GM19463 (cell line): ENCODE measurements at regions not wholly inside any gene's neighbourhood (a gene's known extent, or its start where the extent isn't known, plus 50 kb on each side); places are given as distances from the start of the nearest gene placed in this dataset.

Experiments
- ATAC-seq: cut with Tn5 transposase; IDR thresholded peaks from one replicate; pipeline ENCODE4 v1.9.1; 2021; ENCODE audit warnings: mild to moderate bottlenecking, moderate library complexity; ENCODE audit not compliant: unreplicated experiment

DNA sequence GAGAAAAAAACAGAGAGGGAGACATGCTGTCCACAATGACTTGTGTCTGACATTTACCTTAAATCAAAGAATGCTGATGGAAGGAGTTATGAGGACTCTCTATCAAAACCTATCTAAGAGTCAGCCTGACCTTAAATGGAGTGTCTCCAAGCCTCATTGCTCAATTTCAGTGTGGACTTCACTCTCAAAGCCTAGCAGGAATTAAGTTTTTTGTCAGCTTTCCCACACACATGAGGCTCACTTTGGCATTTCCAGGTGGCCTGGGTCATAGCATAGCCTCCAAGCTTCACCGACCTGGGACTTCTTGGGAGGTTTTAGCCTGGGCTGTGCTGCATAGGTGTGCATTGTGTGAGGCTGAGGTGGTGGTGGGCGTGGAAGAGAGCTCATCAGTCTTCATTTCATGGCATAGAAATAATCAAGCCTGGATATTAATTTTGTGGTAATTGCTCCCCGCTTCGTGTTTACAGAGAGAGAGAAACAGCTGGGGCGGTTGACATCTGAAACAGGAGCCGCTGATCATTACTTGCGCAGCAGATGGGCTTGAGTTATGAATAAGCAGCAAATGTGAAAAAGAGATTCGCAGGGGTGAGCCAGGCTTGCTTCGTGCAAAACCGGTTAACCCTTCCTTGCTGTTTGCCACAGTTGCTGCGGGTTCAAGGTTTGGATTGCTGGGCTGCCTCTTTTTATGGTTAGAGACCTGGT is 647.8 kb downstream of the INHBA start:
- ATAC-seq: no peak

DNA sequence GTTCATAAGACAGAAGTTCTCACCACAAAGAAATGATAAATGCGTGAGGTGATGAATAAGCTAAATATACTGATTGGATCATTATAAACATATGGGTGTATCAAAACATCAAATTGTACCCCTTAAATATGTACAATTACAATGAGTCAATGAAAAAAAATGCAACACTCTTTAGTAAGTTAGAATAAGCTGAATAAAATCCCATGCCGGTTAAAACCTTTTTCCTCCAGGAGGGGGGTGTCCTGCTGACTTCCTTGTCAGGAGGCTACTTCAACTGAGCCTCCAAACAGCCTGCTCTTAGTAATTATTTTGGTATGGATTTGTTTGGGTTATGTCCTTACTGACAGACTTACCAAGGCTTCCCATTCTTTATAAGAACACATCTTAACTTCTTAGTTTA is 649.1 kb downstream of the INHBA start:
- ATAC-seq: no peak

DNA sequence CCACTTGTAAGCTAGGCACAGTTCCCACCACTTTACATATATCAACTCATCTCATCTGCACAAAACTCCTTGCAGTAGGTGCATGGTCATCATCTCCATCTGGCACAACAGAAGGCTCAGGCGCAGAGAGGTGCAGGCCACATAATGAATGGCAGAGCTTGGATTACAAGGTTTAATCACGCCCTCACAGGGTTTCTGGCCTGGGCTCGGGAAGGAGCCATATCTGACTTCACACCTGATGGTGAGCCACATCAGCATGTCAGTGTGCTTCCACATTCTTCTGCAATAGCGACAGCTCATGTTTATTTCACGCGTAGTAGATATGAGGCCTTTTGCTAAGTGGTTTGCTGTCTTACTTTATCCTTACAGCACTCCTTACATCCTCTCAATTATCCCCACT is 650.2 kb downstream of the INHBA start:
- no peak for ATAC-seq

DNA sequence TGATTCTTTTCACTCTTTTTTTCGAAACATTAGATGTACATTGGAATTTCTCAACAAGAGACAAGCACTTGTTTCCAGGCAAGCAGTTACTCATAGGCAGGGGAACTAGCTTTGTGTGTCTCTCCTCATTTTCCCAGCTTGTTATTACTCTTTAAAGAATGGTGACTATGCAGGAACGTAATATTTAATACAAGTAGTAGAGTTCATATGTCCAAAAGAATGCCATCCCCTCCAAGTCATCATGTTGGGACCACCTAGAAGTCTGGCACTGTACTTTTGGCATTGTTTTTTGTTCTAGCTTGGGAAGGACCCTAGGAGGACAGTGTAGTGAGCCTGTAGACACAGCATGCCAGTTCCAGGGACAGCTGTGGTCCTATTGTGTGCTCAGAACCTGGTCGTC is 650.7 kb downstream of the INHBA start:
- ATAC-seq: no peak

DNA sequence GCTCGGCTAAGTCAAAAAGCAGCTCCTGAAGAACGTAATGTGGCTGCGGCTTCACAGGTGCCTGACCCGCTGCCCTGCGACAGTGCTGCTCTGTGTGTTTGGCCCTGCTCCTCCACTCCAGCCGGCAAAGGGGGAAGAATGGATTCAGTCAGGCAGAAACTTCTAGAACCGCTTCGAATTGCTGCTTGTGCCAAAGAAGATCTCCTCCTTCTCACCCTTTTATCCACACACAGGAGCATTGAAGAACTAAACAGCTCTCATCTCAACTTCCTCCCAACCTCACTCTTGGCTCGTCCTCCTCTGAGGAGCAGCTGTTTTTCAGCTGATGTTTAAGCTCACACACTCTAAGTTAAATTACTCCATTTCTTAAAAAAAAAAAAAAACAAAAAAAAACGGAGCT is 651.4 kb downstream of the INHBA start:
- ATAC-seq: no peak

DNA sequence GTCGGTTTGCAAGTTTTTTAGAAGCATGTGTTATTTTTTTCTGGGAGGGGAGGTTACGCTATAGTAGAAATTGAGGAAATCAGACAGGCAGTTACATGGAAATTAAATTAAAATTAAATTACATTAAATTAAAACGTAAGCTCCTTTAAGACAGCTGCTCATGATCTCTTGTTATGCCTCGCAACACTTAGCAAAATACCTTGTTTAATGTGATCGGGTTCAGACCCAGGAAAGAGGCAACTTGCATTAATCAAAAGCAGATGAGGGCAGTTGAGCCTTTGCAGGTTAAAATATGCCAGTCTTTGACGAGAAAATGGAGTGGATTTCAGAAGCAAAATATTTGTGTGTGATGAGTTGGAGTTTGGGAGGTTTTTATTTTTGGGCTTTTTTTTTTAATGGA is 651.8 kb downstream of the INHBA start:
- no peak for ATAC-seq

DNA sequence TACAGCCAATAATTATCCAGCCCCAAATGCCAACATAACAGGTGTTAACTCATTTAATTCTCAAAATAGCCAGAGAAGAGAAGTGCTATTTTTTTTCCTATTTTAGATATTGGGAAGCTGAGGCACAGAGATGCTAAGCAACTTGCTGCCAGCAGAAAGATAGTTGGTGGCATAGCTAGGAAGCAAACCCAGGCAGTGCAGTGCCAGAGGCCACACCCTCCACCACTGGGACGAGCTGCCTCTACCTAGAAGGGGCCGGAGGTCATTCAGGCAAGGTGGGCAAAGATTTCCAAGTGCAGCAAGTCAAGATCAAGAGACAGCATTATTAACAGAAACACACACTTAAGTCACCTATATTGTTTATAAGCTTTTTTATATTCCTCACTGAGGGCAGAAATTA is 654.1 kb downstream of the INHBA start:
- ATAC-seq: no peak

DNA sequence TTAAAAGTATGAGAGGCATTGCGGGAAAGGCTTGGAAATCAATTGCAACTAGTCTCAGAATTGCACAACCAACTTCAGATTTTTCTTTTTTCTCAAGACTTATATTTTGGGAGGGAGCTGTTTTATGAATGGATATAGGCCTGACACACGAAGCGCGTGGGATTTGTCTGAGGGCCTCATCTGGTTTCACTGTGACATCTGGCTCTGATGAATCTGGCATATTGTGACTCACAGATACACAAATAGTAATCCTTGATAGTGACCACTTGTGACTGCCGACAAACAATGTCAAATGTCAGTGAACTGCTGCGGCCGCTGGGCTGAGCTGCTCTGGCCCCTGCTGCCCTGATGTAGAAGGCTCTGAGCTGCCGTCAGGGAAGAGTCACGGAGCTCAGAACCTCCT is 655.1 kb downstream of the INHBA start:
- ATAC-seq: no peak

DNA sequence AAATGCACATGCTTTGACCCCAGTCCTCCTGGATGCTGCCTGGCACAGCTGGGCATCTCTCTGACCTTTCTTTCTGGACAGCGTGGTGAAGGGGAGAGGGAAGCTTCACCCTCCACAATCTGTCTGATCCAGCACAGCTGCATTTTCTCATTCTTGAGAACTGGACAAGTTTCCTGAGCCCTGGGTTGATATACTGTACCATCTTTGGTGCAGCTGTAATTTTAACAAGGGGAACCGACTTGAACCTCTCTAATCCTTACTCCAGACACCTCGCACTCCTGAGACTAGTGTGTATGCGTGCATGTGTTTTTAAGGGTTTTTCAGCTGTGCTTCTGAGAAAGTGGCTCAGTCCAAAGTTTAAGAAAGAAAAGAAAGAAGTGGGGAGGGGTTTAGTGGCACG is 655.7 kb downstream of the INHBA start:
- ATAC-seq: no peak

DNA sequence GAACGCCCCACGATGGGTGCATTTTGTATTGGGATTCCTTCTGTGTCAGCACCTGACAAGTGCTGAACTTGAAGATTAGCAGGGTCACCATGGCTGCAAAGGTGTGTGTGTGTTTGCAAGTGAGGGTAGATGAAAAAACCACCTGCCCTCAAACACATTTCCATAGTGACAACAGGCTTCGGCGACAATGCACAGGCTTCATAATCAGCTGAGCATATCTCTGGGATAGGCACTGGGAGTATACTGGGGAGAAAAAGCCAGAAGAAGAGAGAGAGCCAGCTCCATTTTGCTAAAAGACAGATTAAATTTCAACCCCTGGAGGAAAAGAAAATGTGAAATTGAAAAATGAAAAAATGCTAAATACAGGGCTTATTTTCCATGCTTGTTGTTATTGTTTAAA is 656.1 kb downstream of the INHBA start:
- ATAC-seq: no peak

DNA sequence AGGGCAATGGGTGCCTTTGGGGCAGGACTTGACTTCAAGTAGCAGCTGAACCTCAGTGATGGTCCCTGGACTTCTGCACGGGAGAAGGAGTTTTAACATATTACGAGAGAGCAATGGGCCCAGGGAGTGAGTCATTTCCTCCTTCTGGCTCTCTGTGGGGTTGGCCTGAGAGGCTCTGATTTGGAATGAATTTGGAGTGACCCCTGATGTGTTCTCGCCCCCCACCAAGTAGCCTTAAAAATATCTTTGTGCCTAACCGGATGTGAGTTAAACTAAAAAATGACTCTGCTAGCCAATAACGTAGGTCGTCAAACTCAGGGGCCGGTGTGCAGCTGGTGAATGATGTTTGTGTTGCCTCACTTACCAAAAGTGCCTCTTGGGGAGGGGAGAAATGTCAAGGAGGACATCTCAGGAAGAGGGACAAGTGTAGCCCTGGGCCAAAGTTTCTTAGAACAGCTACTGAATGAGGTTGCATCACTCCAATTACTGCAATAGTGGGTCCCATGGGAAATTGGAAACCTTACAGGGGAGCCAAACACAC is 656.6 kb downstream of the INHBA start:
- ATAC-seq: no peak

DNA sequence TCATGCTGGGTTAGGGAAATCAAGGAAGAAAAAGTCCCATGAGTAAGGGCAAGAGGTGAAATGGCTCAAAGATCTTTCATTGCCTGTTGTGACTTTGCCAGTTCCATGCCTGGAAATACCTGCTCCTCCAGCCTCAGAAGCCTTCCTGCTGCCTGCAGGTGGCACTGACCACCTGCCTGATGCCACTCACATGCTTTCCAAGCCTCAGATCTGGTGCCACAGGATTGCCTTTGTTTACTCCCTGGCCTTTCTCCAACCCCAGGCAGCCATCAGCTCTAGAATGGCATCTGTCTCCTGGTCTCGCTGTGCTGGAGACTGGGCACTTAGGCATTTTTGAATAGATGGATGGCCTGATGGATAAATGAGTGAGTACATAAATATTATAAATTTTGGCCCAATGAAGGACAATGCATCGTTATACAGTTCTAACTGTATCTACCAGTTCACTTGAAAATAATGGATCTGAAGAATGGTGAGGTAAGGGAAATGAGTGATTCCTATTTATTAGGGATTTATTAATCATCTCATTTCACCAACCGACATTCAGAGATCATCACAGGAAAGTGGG is 657.2 kb downstream of the INHBA start:
- ATAC-seq: no peak

DNA sequence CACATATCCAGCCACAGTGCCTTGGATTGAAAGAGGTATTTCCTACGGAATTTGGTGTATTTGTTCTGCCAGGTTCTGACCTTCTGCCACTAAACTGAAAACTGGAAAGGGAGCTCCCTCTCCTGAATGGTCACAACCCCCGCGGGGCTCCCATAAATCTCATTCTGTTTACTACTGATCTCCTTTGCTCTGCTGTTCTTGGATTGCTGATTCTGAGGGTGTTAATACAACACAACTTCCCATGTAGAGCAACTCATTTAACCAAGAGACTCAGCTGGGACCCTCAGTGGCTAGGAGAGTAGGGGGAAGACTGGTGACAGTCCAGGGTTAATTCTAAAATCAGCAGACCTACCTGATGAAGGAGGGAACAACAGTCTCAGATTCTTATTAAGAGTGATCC is 662.9 kb downstream of the INHBA start:
- ATAC-seq: no peak

DNA sequence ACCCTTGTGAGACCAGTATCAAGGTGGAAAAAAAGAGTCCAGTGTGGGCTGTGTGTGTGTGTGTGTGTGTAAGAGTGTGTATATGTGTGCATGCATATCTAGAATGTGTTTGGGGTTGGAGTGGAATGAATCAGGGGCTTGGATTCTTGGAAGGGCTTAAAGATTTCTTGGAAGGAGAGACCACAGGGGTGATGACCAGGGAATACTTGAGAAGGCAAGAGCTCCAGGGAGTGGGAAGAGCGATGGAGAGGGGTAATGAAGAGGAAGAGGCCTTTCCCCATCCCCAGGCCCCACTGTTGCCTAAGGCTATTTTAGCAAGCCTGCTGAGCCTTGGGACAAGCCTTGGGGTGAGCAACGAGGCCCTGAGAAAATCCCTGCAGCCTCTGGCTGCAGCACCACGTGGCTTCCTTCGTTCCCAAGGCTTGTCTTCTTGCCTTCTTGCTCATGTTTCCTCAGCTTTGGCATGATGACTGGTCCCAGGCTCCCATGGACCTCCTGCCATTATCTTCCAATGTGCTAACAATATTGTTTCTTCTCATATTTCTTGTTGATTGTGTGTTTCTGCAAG is 663.4 kb downstream of the INHBA start:
- ATAC-seq: no peak

DNA sequence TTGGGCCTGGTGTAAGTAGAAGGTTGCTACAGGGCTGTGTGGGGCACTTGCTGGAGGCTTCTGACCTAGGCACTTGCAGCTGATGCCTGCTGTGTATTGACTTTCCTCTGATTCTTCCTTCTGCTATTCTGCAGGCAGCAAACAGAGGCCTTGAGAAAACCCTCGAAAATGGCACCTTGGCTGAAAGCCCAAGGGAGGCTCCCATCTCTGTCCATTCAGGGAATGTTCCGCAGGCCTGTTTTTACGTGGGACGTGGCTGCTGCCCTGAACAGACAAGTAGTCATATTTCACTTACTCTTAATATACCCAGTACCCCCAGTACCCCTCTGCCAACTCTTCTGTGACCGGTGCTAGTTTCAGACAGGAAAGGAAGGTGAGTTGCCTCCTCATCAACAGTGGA is 664.7 kb downstream of the INHBA start:
- no peak for ATAC-seq

DNA sequence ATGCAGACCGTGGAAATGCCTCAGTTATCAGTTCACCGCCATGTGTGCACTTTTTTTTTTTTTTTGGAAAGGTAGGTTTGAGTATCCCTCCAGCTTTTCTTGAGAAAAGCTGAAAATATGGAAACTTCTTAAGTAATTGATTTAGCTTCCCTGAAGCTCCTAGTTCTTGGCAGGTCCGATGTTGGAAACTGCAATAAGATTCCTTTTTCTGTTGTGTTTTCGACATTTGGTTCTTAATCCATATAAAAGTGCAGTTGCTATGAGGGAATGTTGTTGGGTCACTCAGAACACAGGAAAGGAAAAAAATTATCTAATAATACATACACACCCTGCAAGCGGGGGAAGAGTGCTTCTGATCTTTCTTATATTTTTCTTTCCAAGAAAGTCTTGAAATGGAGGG is 665.2 kb downstream of the INHBA start:
- no peak for ATAC-seq

DNA sequence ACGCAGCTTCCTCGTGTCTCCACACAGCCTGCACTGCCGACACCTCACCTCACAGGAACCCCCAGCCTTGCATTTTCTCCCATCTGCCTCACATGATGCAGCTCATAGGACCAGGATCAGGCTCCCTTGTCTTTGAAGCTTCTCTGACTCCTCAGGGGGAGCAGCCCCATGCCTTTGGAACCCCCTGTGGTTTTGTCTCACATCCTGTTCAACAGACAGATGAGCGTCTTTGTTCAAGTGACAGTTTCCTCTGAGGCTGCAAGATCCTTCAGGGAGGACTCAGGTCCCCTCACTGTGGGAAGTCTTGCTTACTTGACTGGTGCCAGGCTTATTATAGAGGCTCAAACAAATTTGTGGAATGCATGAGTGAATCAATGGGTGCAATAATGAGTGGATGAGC is 667.1 kb downstream of the INHBA start:
- no peak for ATAC-seq

DNA sequence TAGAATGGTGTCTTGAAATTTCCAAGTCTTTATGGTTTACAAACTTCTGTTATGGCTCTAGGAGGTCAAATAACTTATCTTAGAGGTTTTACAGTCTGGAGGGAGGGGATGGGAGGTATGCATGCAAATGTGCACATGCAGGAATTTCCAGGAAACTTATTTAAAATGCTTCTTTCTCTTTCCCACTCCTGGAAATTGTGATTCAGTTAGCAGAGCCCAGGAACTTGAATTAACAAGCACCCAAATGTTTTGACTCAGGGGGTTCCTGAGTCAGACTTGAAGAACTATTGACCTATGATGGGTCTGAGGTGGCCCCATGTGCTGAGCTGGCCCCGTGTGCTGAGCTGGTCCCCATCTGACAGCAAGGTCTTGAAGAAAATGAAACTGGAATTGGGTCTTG is 669.4 kb downstream of the INHBA start:
- ATAC-seq: no peak

DNA sequence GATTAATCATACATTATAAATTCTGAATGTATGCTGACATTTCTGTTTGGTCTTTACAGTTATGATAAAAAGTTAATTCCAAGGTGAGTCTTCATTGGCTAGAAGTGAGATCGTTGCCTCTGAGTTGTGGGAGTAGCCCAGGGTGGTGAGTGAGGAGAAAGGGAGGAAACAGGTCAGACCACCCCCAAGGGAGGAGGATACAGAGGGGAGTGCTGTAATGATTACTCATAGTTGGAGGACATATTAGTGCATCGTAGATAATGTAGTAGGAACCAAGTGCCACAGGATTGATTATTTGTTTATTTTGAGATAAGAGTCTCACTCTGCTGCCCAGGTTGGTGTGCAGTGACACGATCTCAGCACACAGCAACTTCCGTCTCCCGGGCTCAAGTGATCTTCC is 672.2 kb downstream of the INHBA start:
- no peak for ATAC-seq

DNA sequence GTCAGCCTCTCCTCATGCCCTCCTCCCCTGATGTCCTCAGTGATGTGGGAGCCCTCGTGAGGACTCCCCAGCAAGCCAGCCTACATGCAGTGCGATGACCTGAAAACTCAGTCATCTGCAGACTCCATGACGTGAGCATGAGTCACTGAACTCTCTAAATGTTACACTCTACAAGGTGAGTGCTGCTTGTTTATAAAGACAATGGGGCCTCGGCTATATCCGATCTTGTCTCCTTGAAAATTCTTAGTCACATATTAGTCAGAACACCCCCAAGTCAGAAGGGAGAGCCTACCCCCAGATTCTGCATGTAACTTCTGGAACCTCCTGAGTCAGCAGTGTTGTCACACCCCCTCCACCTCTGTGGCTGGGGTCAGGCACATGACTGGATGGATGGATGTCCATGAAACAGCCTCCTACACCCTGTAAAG is 673.8 kb downstream of the INHBA start:
- ATAC-seq: no peak

DNA sequence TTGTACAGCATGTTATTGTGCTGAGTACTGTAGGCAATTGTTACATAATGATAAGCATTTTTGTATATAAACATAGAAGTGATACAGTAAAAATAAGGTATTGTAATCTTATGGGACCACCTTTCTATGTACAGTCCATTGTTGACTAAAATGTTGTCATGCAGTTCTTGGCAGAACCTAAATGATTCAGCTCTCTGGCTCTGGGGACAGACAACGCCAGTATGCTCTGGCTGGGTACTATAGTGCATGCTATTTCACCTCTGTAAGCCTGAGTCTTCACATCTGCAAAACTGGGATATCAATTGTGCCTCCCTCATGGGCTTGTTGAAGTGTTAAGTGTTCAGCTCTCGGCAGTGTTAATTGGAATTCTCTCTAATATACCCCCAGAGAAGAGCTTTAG is 674.3 kb downstream of the INHBA start:
- no peak for ATAC-seq

DNA sequence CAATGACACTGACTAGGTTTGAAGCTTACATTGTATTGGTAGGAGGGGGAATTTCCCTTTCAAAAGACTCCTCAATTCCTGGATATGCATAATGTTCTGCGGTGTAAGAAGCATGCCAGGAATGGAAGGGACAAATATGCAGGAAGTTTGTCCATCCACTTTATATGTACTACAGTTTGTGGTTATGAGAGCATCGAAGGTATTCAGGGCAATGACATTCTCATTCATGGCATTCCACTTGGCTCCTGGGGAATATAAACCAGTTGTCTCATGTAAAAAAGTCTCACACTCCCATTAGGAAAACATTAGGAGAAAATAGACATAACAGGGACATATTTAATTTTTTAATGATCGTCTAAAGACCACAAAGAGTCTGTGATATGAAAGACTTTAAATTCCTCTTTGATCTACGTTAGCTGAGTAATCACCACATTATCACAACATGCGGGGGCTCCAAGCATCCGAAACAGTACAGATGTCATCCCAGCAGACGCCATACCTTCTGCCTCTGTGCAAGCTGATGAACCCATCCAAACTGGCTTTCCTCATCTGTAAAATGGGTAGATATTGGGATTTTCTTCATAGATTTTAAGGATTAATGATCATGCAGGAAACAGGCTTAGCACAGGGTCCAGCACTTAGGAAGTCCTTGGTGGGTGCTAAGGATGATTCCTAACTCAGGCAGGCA is 675.3 kb downstream of the INHBA start:
- no peak for ATAC-seq
